GM12865 (cell line): ENCODE measurements at regions not wholly inside any gene's neighbourhood (a gene's known extent, or its start where the extent isn't known, plus 50 kb on each side); places are given as distances from the start of the nearest gene placed in this dataset.

Experiments
- DNase-seq: peaks from one replicate; pipeline ENCODE4 v3.0.0; 2010; ENCODE audit warnings: low read depth
- H3K4me3 ChIP-seq: 2 replicates; pipeline ENCODE4 v1.5.1; 2011; ENCODE audit warnings: mild to moderate bottlenecking, low read depth, low read length, control low read depth
- TF ChIP-seq, protein P1 (sequence below): IDR thresholded peaks from 2 replicates; pipeline ENCODE4 v1.5.1; 2011; ENCODE audit warnings: low read length, control low read depth, low read depth, inconsistent platforms; ENCODE audit not compliant: insufficient read depth; ENCODE audit errors: missing control alignments

- no peak overlapping the region for H3K4me3 ChIP-seq
- TF ChIP-seq, protein P1, sequence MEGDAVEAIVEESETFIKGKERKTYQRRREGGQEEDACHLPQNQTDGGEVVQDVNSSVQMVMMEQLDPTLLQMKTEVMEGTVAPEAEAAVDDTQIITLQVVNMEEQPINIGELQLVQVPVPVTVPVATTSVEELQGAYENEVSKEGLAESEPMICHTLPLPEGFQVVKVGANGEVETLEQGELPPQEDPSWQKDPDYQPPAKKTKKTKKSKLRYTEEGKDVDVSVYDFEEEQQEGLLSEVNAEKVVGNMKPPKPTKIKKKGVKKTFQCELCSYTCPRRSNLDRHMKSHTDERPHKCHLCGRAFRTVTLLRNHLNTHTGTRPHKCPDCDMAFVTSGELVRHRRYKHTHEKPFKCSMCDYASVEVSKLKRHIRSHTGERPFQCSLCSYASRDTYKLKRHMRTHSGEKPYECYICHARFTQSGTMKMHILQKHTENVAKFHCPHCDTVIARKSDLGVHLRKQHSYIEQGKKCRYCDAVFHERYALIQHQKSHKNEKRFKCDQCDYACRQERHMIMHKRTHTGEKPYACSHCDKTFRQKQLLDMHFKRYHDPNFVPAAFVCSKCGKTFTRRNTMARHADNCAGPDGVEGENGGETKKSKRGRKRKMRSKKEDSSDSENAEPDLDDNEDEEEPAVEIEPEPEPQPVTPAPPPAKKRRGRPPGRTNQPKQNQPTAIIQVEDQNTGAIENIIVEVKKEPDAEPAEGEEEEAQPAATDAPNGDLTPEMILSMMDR = no peak
- no peak for DNase-seq
Measured at GRCh38 chr6:170063431-170063830, 227.4 kb downstream of the DLL1 start.

GRCh38 chr6:170062915-170063241, 228.0 kb downstream of the DLL1 start:
- no peak for DNase-seq
- no peak overlapping the region for H3K4me3 ChIP-seq
- TF ChIP-seq, protein P1 = no peak

DNA sequence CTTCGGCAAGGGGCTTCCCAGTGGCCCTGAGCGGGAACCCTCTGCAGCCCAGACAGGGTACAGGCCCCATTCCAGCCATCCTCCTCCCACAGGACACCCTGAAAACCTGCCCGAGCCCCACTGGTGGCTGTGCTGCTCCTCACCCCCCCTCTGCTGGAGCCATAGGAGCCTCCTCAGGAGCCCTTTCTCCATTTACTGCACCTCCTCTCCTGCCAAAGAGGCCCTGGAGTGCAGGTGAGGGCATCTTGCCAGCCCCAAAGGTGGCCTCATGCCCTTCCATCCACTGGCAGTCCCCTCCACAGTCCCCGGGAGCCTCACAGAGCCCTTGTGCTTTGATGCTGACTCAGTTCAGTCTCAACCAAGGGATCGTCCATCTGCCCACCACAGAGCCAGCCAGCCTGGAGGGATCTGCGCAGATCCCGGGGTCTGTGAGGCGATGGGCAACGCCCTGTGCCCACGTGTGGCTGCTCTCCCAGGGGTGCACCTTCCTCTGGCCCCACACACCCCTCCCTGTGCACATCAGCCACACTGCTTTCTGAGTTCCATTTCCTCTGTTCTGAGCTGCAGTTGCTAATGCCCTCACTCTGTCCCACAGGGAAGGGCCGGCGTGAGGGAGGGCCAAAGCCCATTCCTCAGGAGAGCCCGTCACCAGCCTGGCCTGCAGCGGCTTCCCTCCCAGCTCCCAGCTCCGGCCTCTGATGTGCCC, 228.5 kb downstream of the DLL1 start:
- no peak for DNase-seq
- TF ChIP-seq, protein P1 = no peak
- H3K4me3 ChIP-seq = no peak overlapping the region

- H3K4me3 ChIP-seq = no peak overlapping the region
- DNase-seq = no peak
- TF ChIP-seq, protein P1 = no peak
Measured at GRCh38 chr6:170058878-170059485, 231.9 kb downstream of the DLL1 start.

DNA sequence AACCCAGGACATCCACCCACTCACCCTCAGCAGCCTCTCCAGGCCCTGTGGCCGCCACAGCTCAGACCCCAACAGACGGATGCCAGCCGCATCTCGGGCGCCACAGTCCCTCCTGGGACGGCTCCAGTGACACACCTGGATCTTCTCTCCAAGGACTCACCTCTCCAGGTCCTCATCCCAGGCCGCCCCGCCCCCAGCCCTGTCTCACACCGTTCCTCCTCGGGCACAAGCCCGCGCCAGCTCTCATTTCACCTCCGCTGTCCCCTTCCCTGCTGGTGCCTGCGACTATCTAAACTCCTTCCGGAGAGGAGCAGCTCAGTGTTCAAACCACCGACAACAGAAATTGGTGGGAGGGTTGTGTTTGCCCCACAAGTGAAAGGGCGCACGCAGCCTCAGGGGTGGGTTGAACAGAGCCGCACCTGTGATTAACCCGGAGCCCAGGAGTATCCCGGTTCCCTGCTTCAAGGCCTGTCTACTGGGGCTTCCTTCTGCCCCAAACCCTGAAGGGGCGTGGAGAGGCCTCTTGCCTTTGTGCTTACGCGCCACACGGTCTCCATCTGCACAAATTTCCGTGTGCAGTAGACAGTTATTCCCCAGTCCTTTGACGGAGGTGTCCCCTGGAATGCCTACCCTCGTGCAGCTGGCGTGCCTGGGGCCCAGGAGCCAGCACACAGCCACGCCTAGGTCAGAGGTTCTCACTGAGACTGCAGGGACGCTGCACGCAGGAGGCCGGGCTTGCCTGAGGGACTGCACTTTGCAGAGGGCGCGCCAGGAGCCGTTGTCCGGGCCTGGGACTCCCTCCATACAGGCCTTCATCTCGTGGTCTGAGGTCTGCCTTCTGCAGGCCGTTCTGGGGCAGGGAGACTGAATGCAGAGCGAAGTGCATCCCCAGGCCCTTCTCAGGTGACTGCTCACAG, 232.7 kb downstream of the DLL1 start:
- H3K4me3 ChIP-seq = no peak overlapping the region
- TF ChIP-seq, protein P1 = no peak
- DNase-seq = no peak

- TF ChIP-seq, protein P1 = no peak
- H3K4me3 ChIP-seq = no peak overlapping the region
- DNase-seq = no peak
Measured at GRCh38 chr6:170057034-170057734, 233.7 kb downstream of the DLL1 start.
